Spleen (tissue), 11 donors: ENCODE measurements at regions not wholly inside any gene's neighbourhood (a gene's known extent, or its start where the extent isn't known, plus 50 kb on each side); places are given as distances from the start of the nearest gene placed in this dataset.

ENCODE experiments used
- DNase-seq: peaks from one replicate; pipeline ENCODE4 v3.0.0-alpha.2; 2020
- H3K27ac ChIP-seq, 8 donors: fragments of 200-600 bp; sonication (generic) in 7 of 8; 1 replicate in 4 of 8; 2 replicates in 4 of 8; pipeline versions ENCODE4 v1.5.0 to v1.8.0; 2016 to 2021; ENCODE audit warnings: inconsistent platforms in 4 of 8, mild to moderate bottlenecking in 4 of 8, moderate library complexity in 1 of 8
- H3K27me3 ChIP-seq, 7 donors: fragments of 200-600 bp; sonication (generic) in 6 of 7; replicated peaks in 1 of 7; 1 replicate in 4 of 7; 2 replicates in 3 of 7; pipeline versions ENCODE4 v1.5.0 to v1.8.0; 2016 to 2021; ENCODE audit warnings: inconsistent platforms in 3 of 7, mild to moderate bottlenecking in 1 of 7
- H3K36me3 ChIP-seq, 6 donors: fragments of 200-600 bp; sonication (generic) in 5 of 6; 1 replicate in 4 of 6; 2 replicates in 2 of 6; pipeline versions ENCODE4 v1.5.0 to v1.8.0; 2016 to 2021; ENCODE audit warnings: inconsistent platforms in 2 of 6
- H3K4me1 ChIP-seq, 6 donors: fragments of 200-600 bp; sonication (generic) in 5 of 6; 1 replicate in 3 of 6; 2 replicates in 3 of 6; pipeline versions ENCODE4 v1.5.0 to v1.8.0; 2016 to 2021; ENCODE audit warnings: inconsistent platforms in 3 of 6
- H3K4me3 ChIP-seq, 8 donors: fragments of 200-600 bp; sonication (generic) in 7 of 8; 1 replicate in 4 of 8; 2 replicates in 4 of 8; pipeline versions ENCODE4 v1.5.0 to v1.8.0; 2016 to 2021; ENCODE audit warnings: inconsistent platforms in 4 of 8, mild to moderate bottlenecking in 4 of 8, moderate library complexity in 2 of 8
- H3K9me3 ChIP-seq, 8 donors: fragments of 200-600 bp; sonication (generic) in 7 of 8; 1 replicate in 4 of 8; 2 replicates in 4 of 8; pipeline versions ENCODE4 v1.5.0 to v1.8.0; 2016 to 2021; ENCODE audit warnings: inconsistent platforms in 4 of 8
- POLR2A ChIP-seq, 3 donors: fragments of 450-650 bp; IDR thresholded peaks; one replicate each; pipeline ENCODE4 v1.5.1; 2017; ENCODE audit warnings: antibody characterized with exemption in 3 of 3, mild to moderate bottlenecking in 1 of 3
- POLR2AphosphoS5 ChIP-seq, 3 donors: sonication (generic); formaldehyde crosslinking; IDR thresholded peaks; one replicate each; pipeline ENCODE4 v1.5.1; 2017; ENCODE audit warnings: antibody characterized with exemption in 3 of 3
- WGBS, 5 donors: extraction: QIAGEN DNeasy Blood & Tissue Kit in 3 of 5; methylation state at CpG; one replicate each; pipeline versions ENCODE4 v1.1.5 to v1.1.7; 2013 to 2018; 5-methylcytosine and 5-hydroxymethylcytosine counted together
- intact Hi-C: fragments of 100-400 bp; cut with DNase I; formaldehyde crosslinking; loops from one replicate; pipeline ENCODE4 v1.15.0; 2023; ENCODE audit warnings: low total_unique reads
- TF ChIP-seq, protein P1 (sequence below), 11 experiments: fragments of 200-600 bp in 7 of 11; fragments of 450-650 bp in 4 of 11; sonication (generic) in 4 of 11; IDR thresholded peaks in 8 of 11; conservative IDR thresholded peaks in 3 of 11; 1 replicate in 7 of 11; 2 replicates in 4 of 11; pipeline versions ENCODE4 v1.4.0 to v1.8.0; 2016 to 2021; ENCODE audit warnings: antibody characterized with exemption in 11 of 11, inconsistent platforms in 4 of 11, mild to moderate bottlenecking in 1 of 11
- donor health status: healthy with polysubstance abuse.
- donor health status: DM: no; HTN: no; CAD: no; lungs with moderate emphysema.
- donor health status: DM: no; HTN: no; CAD: no.
- donor health status: Bipolar disorder and iron deficiency.
- donor health status: healthy.
- donor health status: DM: no; HTN: no; CAD: no.
- donor health status: DM: yes; HTN: yes; CAD: no.

- H3K27me3 ChIP-seq: no peaks in the 10 kb centered on the region
- H3K9me3 ChIP-seq: no peaks in the 10 kb centered on the region
- no peaks in the 10 kb centered on the region for H3K36me3 ChIP-seq
- WGBS, 5 donors: 68 to 82% (median 75%) methylated on average over 5 of the region's 5 CpGs
- peaks cover 0 to 7% (median 0%) of the 10 kb centered on the region in 6 donors for H3K4me1 ChIP-seq
- no peak overlapping the region for H3K4me3 ChIP-seq
- H3K27ac ChIP-seq: no peak overlapping the region
- DNase-seq: no peak
- intact Hi-C loops: no loop called here
- TF ChIP-seq POLR2A (IDR thresholded peaks at IDR 0.05): no peak
Observed at GRCh38 chr18:10072671-10073175, 158.9 kb downstream of the VAPA start.

DNA sequence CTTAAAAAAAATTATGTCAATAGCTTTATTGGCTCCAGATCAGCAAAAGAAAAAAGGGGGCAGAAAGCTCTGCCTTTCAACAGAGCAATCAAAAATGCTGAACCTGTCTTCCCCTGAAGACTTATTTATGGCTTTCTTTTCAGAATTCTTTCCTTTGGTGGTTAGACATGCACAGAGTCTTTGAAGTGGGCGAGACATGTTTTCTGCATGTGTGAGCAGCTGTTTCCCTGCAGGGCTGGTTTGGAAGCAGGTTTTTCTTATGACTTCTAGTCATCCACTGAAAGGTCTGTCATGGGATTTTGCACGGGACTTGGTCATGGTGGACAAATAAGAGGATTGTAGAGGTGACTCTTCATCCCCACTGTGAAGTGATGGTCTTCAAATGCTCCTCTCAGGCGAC is 160.3 kb downstream of the VAPA start:
- WGBS, 5 donors: 45 to 57% (median 54%) methylated on average over 3 of the region's 3 CpGs
- intact Hi-C loops: no loop called here
- H3K36me3 ChIP-seq: no peaks in the 10 kb centered on the region
- DNase-seq: no peak
- no peaks in the 10 kb centered on the region for H3K9me3 ChIP-seq
- H3K4me3 ChIP-seq: no peak overlapping the region
- no peaks in the 10 kb centered on the region for H3K27me3 ChIP-seq
- no peak overlapping the region for H3K27ac ChIP-seq
- TF ChIP-seq POLR2A (IDR thresholded peaks at IDR 0.05): no peak
- TF ChIP-seq POLR2AphosphoS5 (IDR thresholded peaks at IDR 0.05): no peak
- TF ChIP-seq, protein P1, sequence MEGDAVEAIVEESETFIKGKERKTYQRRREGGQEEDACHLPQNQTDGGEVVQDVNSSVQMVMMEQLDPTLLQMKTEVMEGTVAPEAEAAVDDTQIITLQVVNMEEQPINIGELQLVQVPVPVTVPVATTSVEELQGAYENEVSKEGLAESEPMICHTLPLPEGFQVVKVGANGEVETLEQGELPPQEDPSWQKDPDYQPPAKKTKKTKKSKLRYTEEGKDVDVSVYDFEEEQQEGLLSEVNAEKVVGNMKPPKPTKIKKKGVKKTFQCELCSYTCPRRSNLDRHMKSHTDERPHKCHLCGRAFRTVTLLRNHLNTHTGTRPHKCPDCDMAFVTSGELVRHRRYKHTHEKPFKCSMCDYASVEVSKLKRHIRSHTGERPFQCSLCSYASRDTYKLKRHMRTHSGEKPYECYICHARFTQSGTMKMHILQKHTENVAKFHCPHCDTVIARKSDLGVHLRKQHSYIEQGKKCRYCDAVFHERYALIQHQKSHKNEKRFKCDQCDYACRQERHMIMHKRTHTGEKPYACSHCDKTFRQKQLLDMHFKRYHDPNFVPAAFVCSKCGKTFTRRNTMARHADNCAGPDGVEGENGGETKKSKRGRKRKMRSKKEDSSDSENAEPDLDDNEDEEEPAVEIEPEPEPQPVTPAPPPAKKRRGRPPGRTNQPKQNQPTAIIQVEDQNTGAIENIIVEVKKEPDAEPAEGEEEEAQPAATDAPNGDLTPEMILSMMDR (IDR thresholded peaks at IDR 0.05 in 8 of 11, conservative IDR thresholded peaks at IDR 0.05 in 3 of 11): no peak
- H3K4me1 ChIP-seq: peaks cover 0 to 7% (median 0%) of the 10 kb centered on the region in 6 donors

- H3K4me1 ChIP-seq: peaks cover 0 to 7% (median 0%) of the 10 kb centered on the region in 6 donors
- no peak overlapping the region for H3K4me3 ChIP-seq
- H3K36me3 ChIP-seq: no peaks in the 10 kb centered on the region
- H3K27ac ChIP-seq: no peak overlapping the region
- DNase-seq: no peak
- intact Hi-C loops: no loop called here
- WGBS, 5 donors: 76 to 88% (median 82%) methylated on average over 9 of the region's 9 CpGs
- H3K27me3 ChIP-seq: no peaks in the 10 kb centered on the region
- H3K9me3 ChIP-seq: no peaks in the 10 kb centered on the region
- TF ChIP-seq POLR2A (IDR thresholded peaks at IDR 0.05) (no peak), POLR2AphosphoS5 (IDR thresholded peaks at IDR 0.05) (no peak)
- TF ChIP-seq, protein P1 (IDR thresholded peaks at IDR 0.05 in 8 of 11, conservative IDR thresholded peaks at IDR 0.05 in 3 of 11): no peak
Observed at GRCh38 chr18:10074728-10075127, 160.9 kb downstream of the VAPA start.

- no peak for TF ChIP-seq POLR2AphosphoS5 (IDR thresholded peaks at IDR 0.05)
- TF ChIP-seq, protein P1 (IDR thresholded peaks at IDR 0.05 in 8 of 11, conservative IDR thresholded peaks at IDR 0.05 in 3 of 11): no peak
- no peak for TF ChIP-seq POLR2A (IDR thresholded peaks at IDR 0.05)
- H3K9me3 ChIP-seq: peaks cover 0 to 12% (median 4%) of the 10 kb centered on the region in 8 donors
- no peak overlapping the region for H3K27ac ChIP-seq
- peaks cover 0 to 7% (median 0%) of the 10 kb centered on the region in 6 donors for H3K4me1 ChIP-seq
- no peaks in the 10 kb centered on the region for H3K27me3 ChIP-seq
- no peaks in the 10 kb centered on the region for H3K36me3 ChIP-seq
- intact Hi-C loops: no loop called here
- no peak overlapping the region for H3K4me3 ChIP-seq
- WGBS, 5 donors: 90 to 96% (median 94%) methylated on average over 5 of the region's 5 CpGs
- DNase-seq: no peak
Observed at GRCh38 chr18:10076502-10077030, 162.8 kb downstream of the VAPA start.
